Neural progenitor cell (in vitro differentiated cells): ENCODE measurements at regions not wholly inside any gene's neighbourhood (a gene's known extent, or its start where the extent isn't known, plus 50 kb on each side); places are given as distances from the start of the nearest gene placed in this dataset.

ENCODE experiments used
- DNase-seq: peaks from one replicate; pipeline ENCODE4 v3.0.0-alpha.2; 2016; ENCODE audit warnings: low spot score
- H2AFZ ChIP-seq: fragments of 200-600 bp; sonication (generic); replicated peaks from 2 replicates; pipeline ENCODE4 v1.6.1; 2016; ENCODE audit warnings: antibody characterized with exemption
- H3F3A ChIP-seq: fragments of 200-600 bp; sonication (generic); 2 replicates; pipeline ENCODE4 v1.6.1; 2016; ENCODE audit warnings: antibody characterized with exemption, low read depth
- H3K27ac ChIP-seq: fragments of 200-600 bp; sonication (generic); 2 replicates; pipeline ENCODE4 v1.5.1; 2016; ENCODE audit warnings: mild to moderate bottlenecking
- H3K27me3 ChIP-seq: fragments of 200-600 bp; sonication (generic); 2 replicates; pipeline ENCODE4 v1.6.1; 2016; ENCODE audit warnings: mild to moderate bottlenecking, moderate library complexity
- H3K36me3 ChIP-seq: fragments of 200-600 bp; sonication (generic); 2 replicates; pipeline ENCODE4 v1.5.1; 2016
- H3K4me1 ChIP-seq: fragments of 200-600 bp; sonication (generic); 2 replicates; pipeline ENCODE4 v1.6.1; 2016; ENCODE audit warnings: mixed run types
- H3K4me2 ChIP-seq: fragments of 200-600 bp; sonication (generic); 2 replicates; pipeline ENCODE4 v1.6.1; 2016
- H3K4me3 ChIP-seq: fragments of 200-600 bp; sonication (generic); 2 replicates; pipeline ENCODE4 v1.5.1; 2016
- H3K79me2 ChIP-seq: fragments of 200-600 bp; sonication (generic); 2 replicates; pipeline ENCODE4 v1.6.1; 2016; ENCODE audit warnings: low read depth
- H3K9ac ChIP-seq: fragments of 200-600 bp; sonication (generic); 2 replicates; pipeline ENCODE4 v1.6.1; 2016
- H3K9me3 ChIP-seq: fragments of 200-600 bp; sonication (generic); 2 replicates; pipeline ENCODE4 v1.5.1; 2016; ENCODE audit warnings: low read depth
- H4K20me1 ChIP-seq: fragments of 200-600 bp; sonication (generic); 2 replicates; pipeline ENCODE4 v1.6.1; 2016; ENCODE audit warnings: low read depth
- H3K27ac Mint-ChIP-seq: 3 replicates; pipeline ENCODE4 v1.8.0; 2021; ENCODE audit warnings: mixed read lengths
- H3K27me3 Mint-ChIP-seq: 2 replicates; pipeline ENCODE4 v1.8.0; 2022; ENCODE audit warnings: low read depth, mild to moderate bottlenecking, inconsistent platforms, moderate library complexity, mixed read lengths; ENCODE audit not compliant: insufficient read depth
- H3K36me3 Mint-ChIP-seq: 3 replicates; pipeline ENCODE4 v1.8.0; 2021; ENCODE audit warnings: mixed read lengths
- H3K4me1 Mint-ChIP-seq: 3 replicates; pipeline ENCODE4 v1.8.0; 2021; ENCODE audit warnings: mixed read lengths
- H3K4me3 Mint-ChIP-seq: 3 replicates; pipeline ENCODE4 v1.8.0; 2021; ENCODE audit warnings: mild to moderate bottlenecking, moderate library complexity, mixed read lengths
- H3K9me3 Mint-ChIP-seq: 3 replicates; pipeline ENCODE4 v1.8.0; 2020; ENCODE audit warnings: mixed read lengths
- EZH2 ChIP-seq: fragments of 200-600 bp; sonication (generic); IDR thresholded peaks from 2 replicates; pipeline ENCODE4 v1.6.1; 2017; ENCODE audit warnings: antibody characterized with exemption, mild to moderate bottlenecking, moderate library complexity
- EZH2phosphoT487 ChIP-seq: fragments of 200-600 bp; sonication (generic); IDR thresholded peaks from 2 replicates; pipeline ENCODE4 v1.6.1; 2017; ENCODE audit warnings: antibody characterized with exemption
- TF ChIP-seq, protein P1 (sequence below): fragments of 200-600 bp; sonication (generic); IDR thresholded peaks from 2 replicates; pipeline ENCODE4 v1.5.1; 2017; ENCODE audit warnings: antibody characterized with exemption, mild to moderate bottlenecking

DNA sequence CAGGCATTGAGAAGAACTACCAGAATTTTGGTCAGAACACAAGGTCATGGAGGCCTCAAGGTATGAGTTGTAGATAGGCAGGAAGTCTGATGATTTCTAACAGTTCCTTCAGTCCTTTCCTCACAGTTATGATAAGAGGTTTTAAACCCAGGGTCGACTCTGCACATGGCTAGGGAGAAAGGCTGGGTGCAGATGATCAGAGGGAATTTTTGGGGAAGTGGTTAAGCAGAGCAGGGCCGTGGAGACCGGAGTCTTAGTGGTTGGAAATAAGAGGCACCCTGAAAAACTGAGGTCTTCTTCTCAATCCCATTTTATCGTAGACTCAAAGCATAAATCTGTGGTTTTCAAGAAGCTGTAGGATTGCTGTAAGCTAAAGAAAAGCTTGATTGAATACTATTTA, 118.5 kb upstream of the ANK2 start:
- H2AFZ ChIP-seq: no peak overlapping the region
- H3K27me3 ChIP-seq: no peaks in the 10 kb centered on the region
- peaks cover 6% of the 10 kb centered on the region for H3K4me1 Mint-ChIP-seq
- H3K27ac ChIP-seq: no peak overlapping the region
- no peaks in the 10 kb centered on the region for H3K27me3 Mint-ChIP-seq
- H3K4me2 ChIP-seq: no peak overlapping the region
- H3K79me2 ChIP-seq: no peaks in the 10 kb centered on the region
- peaks cover 1% of the 10 kb centered on the region for H3K36me3 Mint-ChIP-seq
- no peaks in the 10 kb centered on the region for H3K9me3 ChIP-seq
- H3K36me3 ChIP-seq: no peaks in the 10 kb centered on the region
- H3K4me1 ChIP-seq: peaks cover 8% of the 10 kb centered on the region
- no peaks in the 10 kb centered on the region for H4K20me1 ChIP-seq
- no peaks in the 10 kb centered on the region for H3K9me3 Mint-ChIP-seq
- no peak overlapping the region for H3K9ac ChIP-seq
- DNase-seq: no peak
- H3K4me3 Mint-ChIP-seq: no peak overlapping the region
- peaks cover 19% of the 10 kb centered on the region for H3F3A ChIP-seq
- TF ChIP-seq EZH2phosphoT487 (no peak), EZH2 (no peak)
- TF ChIP-seq, protein P1, sequence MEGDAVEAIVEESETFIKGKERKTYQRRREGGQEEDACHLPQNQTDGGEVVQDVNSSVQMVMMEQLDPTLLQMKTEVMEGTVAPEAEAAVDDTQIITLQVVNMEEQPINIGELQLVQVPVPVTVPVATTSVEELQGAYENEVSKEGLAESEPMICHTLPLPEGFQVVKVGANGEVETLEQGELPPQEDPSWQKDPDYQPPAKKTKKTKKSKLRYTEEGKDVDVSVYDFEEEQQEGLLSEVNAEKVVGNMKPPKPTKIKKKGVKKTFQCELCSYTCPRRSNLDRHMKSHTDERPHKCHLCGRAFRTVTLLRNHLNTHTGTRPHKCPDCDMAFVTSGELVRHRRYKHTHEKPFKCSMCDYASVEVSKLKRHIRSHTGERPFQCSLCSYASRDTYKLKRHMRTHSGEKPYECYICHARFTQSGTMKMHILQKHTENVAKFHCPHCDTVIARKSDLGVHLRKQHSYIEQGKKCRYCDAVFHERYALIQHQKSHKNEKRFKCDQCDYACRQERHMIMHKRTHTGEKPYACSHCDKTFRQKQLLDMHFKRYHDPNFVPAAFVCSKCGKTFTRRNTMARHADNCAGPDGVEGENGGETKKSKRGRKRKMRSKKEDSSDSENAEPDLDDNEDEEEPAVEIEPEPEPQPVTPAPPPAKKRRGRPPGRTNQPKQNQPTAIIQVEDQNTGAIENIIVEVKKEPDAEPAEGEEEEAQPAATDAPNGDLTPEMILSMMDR: no peak
- no peak overlapping the region for H3K27ac Mint-ChIP-seq
- H3K4me3 ChIP-seq: no peak overlapping the region

DNA sequence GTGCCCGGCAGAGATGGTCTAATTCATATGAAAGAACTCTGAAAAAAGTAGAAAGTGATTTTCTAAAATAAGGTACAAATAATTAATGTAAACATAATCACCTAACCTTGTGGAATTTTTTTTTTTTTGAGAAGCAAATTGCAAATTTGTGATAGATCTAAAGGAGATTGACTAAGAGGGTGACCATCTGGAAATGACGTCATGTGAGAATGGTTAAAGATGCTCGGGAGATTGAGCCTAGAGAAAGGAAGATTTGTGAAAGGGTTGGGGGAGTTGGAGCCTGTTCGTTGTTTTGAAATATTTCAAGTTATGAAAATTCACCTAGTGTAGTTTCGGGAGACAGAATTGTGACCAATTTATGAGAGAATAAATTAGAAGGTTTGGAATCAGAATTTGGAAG, 115.7 kb upstream of the ANK2 start:
- Histone ChIP-seq H3K9ac (no peak overlapping the region), H3K27ac (no peak overlapping the region), H2AFZ (no peak overlapping the region), H4K20me1 (no peaks in the 10 kb centered on the region), H3F3A (peaks cover 31% of the 10 kb centered on the region), H3K9me3 (no peaks in the 10 kb centered on the region), H3K79me2 (no peaks in the 10 kb centered on the region), H3K27me3 (no peaks in the 10 kb centered on the region), H3K4me2 (no peak overlapping the region), H3K4me1 (peaks cover 12% of the 10 kb centered on the region), H3K4me3 (no peak overlapping the region), H3K36me3 (no peaks in the 10 kb centered on the region)
- peaks cover 1% of the 10 kb centered on the region for H3K36me3 Mint-ChIP-seq
- no peak for DNase-seq
- no peaks in the 10 kb centered on the region for H3K27me3 Mint-ChIP-seq
- no peak overlapping the region for H3K27ac Mint-ChIP-seq
- no peaks in the 10 kb centered on the region for H3K9me3 Mint-ChIP-seq
- no peak for TF ChIP-seq EZH2
- H3K4me1 Mint-ChIP-seq: no peaks in the 10 kb centered on the region
- H3K4me3 Mint-ChIP-seq: no peak overlapping the region

DNA sequence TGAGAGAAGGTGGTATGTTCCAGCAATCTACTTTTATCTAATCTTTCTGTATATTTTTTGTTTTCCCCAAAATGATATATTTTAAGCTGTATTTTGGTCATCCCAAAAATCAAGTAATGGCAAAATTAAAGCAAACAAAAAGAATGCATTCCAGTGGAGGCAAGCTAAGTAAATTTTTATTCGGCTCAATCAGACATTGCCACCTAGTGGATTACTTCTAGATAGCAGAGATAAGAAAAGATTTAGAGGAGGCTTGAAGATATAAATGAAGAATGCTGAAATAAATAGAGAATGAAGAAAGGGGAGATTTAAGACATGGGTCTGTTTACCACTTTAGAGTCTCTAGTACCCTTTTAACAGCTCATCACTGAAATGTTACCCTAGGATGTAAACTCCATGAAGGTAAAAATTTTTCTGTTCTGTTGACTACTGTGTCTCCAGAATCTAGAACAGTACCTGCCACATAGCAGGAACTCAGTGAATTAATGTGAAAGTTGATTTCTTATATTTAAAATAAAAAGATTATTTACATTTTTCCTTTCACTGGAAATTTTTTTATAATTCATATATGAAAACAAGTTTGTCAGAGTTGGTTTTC, 110.9 kb upstream of the ANK2 start:
- Histone ChIP-seq H3K9me3 (no peaks in the 10 kb centered on the region), H3K27me3 (no peaks in the 10 kb centered on the region), H3K4me1 (peaks cover 38% of the 10 kb centered on the region), H3K36me3 (no peaks in the 10 kb centered on the region), H2AFZ (no peak overlapping the region), H3K4me2 (no peak overlapping the region), H3F3A (peaks cover 63% of the 10 kb centered on the region), H3K9ac (no peak overlapping the region), H3K79me2 (no peaks in the 10 kb centered on the region), H3K27ac (peak overlapping the region; percentile 18), H3K4me3 (no peak overlapping the region), H4K20me1 (no peaks in the 10 kb centered on the region)
- DNase-seq: peak; percentile 64
- H3K36me3 Mint-ChIP-seq: no peaks in the 10 kb centered on the region
- no peaks in the 10 kb centered on the region for H3K9me3 Mint-ChIP-seq
- H3K4me3 Mint-ChIP-seq: no peak overlapping the region
- no peaks in the 10 kb centered on the region for H3K27me3 Mint-ChIP-seq
- no peak for TF ChIP-seq EZH2phosphoT487
- TF ChIP-seq, protein P1: peak; percentile 98
- peaks cover 11% of the 10 kb centered on the region for H3K4me1 Mint-ChIP-seq
- H3K27ac Mint-ChIP-seq: peak overlapping the region; percentile 6

DNA sequence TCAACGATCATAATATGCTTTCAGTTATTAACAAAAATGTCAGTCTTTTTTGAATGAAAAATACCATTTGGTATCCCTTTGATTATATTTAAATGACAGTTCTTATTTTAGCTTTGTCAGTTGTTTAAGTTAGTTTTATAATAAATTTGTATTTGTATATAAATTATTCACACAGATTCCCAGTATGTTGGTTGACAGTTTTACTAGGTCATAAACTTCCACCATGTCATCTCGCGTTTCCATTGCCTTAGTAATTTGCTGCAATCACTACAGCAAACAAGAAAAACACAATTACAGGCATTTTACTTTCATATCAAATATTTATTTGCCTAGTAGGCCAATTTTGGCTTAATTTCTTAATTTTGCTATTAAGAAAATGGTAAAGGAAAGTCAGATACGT, 109.6 kb upstream of the ANK2 start:
- no peaks in the 10 kb centered on the region for H3K27me3 Mint-ChIP-seq
- H2AFZ ChIP-seq: no peak overlapping the region
- no peaks in the 10 kb centered on the region for H3K36me3 ChIP-seq
- H3F3A ChIP-seq: peaks cover 58% of the 10 kb centered on the region
- H3K4me1 ChIP-seq: peaks cover 38% of the 10 kb centered on the region
- H3K79me2 ChIP-seq: no peaks in the 10 kb centered on the region
- no peaks in the 10 kb centered on the region for H3K27me3 ChIP-seq
- TF ChIP-seq EZH2phosphoT487 (no peak), EZH2 (no peak)
- TF ChIP-seq, protein P1: no peak
- H3K9me3 Mint-ChIP-seq: peaks cover 3% of the 10 kb centered on the region
- no peak overlapping the region for H3K4me3 Mint-ChIP-seq
- no peak overlapping the region for H3K9ac ChIP-seq
- no peaks in the 10 kb centered on the region for H3K9me3 ChIP-seq
- H3K4me1 Mint-ChIP-seq: peaks cover 11% of the 10 kb centered on the region
- no peak overlapping the region for H3K27ac Mint-ChIP-seq
- peak overlapping the region; percentile 81 for H3K27ac ChIP-seq
- H4K20me1 ChIP-seq: no peaks in the 10 kb centered on the region
- no peak for DNase-seq
- no peaks in the 10 kb centered on the region for H3K36me3 Mint-ChIP-seq
- no peak overlapping the region for H3K4me2 ChIP-seq
- no peak overlapping the region for H3K4me3 ChIP-seq
